Hematopoietic multipotent progenitor cell treated with erythropoietin and hydrocortisone succinate and interleukin-3 and kit ligand, for 17 days (in vitro differentiated cells): ENCODE measurements at regions not wholly inside any gene's neighbourhood (a gene's known extent, or its start where the extent isn't known, plus 50 kb on each side); places are given as distances from the start of the nearest gene placed in this dataset.
"Not testable (repeated sequence)": the region's sequence is repeated elsewhere in the genome, so short reads cannot be mapped to it uniquely, and the experiment has no call there.

Experiments used
- DNase-seq: peaks from one replicate; pipeline ENCODE4 v3.0.0-alpha.2; 2015; ENCODE audit warnings: low spot score

DNA sequence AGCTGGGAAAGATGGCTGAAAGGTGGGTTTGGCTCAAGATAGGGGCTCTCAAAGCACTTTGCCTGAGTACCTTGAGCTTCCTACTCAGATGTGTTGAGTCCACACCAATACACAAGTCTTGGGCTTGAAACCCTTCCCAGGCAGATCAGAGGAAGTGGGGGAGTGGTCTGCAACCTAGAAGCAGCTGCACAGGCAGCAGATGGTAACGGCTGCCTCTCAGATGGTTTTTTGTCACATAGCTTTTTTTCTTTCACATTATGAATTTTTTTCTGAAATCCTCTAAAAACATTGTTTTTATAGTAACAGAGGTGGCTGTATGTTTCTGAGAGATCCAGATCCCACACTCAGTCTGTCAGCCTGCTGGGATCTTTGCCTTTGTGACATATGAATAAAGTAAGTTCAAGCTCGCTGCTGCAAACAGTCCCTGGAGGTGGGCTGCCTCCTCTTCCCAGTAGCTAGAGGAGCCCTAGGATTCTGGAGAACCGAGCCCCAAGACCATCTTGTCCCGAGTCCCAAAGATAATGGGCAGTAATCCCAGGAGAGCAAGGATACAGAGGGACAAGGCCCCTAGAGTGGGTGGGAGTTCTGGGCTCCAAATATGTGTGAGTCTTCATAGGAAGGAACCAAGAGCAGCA is 97.1 kb upstream of the TOP1 start:
- DNase-seq, result no peak

GRCh38 chr20:40932436-40932835 is 96.2 kb upstream of the TOP1 start:
- DNase-seq, result no peak

DNA sequence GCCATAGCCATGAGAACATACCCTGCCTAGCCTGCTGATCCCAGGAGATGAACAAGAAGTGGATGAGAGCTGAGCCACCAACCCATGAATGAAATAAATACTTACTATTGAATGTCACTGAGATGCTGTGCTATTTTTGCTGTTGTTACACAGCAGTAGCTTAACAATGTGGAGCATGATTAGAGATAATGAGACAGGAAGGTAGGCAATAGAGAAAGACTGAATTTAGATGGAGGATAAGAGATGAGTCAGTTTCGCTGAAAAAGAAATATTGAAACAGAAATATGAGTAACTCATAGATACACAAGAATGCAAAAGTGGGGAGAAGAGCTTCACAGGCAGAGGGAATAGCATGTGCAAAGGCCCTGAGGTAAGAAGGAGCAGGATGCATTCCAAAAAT is 94.9 kb upstream of the TOP1 start:
- no peak for DNase-seq

DNA sequence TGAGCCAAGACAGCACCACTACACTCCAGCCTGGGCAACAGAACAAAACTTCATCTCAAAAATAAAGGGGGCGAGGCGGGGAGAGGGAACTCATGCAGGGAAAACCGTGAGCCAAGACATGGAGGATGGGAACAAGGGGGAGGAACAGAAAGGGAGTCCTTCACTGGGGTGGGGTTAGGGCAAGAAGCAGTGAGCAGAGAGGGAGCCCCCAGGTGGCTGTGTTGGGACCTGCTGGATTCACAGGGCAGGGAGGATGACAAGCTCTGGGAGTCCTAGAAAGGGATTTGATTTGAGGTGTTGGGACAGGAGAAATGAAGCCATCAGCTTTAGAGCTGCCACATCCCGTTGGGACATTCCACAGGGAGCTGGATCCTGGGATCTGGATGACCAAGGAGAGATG is 90.6 kb upstream of the TOP1 start:
- DNase-seq, result no peak

DNA sequence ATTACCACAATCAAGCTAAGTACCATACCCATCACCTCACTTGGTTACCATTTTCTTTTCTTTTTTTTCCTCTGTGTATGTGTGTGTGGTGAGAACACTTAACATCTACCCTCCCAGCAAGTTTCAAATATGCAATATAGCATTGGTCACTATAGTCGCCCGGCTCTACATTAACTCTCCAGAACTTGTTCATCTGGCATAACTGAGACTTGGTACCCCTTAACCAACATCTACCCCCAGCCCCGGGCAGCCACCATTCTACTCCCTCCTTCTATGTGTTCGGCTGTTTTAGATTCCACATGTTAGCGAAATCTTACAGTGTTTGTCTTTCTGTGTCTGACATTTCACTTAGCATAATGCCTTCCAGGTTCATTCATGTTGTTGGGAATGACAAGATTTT is 89.0 kb upstream of the TOP1 start:
- no peak for DNase-seq

- DNase-seq, result no peak
These were observed 87.5 kb upstream of the TOP1 start for GRCh38 chr20:40941133-40941610.

- DNase-seq, result no peak
These were observed 86.6 kb upstream of the TOP1 start for GRCh38 chr20:40942006-40942405.

DNA sequence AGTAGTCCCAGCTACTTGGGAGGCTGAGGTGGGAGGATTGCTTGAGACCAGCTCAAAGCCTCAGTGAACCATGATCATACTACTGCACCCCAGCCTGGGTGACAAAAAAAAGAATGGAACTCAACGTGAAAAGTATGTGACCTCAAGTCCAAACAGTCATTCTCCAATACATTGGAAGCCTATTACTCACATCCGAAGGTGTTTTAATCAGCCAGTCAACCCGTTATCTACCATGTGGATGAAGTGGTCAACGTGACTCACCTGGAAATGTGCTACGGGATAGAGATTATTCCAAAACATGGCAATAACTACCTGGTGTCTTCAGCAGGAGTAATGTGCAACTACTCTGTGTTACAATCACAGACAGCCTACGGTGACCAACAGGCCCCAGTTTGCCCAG is 85.8 kb upstream of the TOP1 start:
- no peak for DNase-seq

DNA sequence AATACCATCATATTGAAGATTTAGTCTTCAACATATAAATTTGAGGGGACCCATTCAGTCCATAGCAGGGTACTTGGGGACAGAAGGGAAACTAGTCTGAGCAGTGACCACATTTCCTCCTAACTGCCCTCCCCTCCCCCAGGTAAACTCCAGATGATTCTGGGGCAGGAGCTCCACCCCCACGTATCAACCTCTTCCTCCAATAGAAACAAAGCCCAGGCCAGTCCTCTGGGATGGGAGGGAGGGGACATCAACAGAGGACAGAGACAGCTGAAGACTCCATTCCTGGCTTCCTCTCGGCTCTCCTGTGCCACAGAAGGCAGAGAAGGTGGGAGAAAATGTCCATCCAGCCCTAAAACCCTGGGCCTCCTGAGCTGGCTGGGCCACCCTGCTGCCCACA is 85.0 kb upstream of the TOP1 start:
- DNase-seq, result no peak

DNA sequence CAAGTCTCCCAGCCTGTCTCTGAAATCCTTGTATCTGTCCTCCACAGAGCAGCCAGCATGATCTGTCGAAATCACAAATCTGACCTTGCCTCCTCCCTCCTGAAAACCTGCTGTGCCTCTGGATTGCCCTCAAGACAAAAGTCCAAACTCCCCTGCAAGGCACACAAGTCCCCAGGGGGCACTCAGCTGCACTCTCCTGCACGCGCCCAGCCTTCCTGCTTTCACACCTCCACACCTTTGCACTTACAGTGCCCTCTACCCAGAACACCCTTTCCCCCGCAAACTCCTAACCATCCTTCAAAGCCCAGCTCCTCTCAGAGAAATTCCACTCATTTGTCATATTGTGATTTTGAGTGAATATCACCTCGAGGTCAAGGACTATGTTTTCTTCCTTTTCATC is 83.4 kb upstream of the TOP1 start:
- DNase-seq, result no peak

DNA sequence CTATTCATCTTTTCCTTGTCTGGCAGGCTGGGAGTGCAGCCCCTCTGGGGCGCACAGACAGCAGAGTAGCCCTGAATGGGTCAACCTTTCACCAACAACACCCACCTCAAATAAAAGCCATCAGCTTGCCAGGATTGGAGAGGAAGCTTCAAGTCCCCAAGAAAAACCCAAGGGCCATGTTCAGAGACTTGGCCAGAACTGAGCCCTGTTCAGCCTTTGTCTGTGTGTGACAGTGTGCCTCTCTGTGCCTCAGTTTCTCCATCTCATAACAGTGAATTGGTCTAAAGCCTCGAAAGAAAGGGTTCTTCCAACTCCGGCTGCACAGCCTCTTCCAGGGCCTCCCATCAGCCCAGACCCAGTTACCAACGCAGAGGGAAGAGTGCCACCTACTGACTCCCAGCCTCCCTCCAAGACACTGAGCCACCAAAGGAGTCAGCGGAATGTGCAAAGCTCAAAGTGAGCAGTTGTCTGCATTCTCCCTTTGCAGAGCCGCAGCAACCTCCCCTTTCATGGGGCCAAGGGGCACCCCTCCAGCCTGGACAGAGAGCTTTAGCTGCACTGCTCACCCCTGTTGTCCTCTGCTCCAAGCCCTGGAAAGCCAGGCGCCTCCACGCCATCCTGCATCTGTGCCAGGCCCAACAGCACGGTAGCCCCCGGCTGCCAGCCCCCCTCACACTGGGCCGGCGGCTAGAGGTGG is 82.7 kb upstream of the TOP1 start:
- DNase-seq, result no peak

DNA sequence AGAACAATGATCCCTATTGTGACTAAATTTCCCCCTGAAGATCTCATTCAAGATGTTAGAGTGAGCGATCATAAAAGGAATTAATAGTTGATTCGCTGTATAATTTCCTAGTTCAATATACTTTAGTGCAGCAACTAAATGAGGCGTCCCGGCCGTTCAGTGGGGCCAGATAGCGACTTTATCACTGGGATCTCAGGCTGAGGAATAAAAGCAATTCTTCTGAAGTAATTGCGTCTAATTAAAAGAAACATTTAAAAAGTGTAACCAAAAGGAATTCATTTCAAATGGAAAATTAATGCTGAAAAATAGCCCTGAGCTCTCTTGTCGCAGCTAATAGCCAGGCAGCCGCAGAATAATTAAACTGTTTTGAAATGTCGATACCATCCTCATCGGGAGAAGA is 82.2 kb upstream of the TOP1 start:
- no peak for DNase-seq

DNA sequence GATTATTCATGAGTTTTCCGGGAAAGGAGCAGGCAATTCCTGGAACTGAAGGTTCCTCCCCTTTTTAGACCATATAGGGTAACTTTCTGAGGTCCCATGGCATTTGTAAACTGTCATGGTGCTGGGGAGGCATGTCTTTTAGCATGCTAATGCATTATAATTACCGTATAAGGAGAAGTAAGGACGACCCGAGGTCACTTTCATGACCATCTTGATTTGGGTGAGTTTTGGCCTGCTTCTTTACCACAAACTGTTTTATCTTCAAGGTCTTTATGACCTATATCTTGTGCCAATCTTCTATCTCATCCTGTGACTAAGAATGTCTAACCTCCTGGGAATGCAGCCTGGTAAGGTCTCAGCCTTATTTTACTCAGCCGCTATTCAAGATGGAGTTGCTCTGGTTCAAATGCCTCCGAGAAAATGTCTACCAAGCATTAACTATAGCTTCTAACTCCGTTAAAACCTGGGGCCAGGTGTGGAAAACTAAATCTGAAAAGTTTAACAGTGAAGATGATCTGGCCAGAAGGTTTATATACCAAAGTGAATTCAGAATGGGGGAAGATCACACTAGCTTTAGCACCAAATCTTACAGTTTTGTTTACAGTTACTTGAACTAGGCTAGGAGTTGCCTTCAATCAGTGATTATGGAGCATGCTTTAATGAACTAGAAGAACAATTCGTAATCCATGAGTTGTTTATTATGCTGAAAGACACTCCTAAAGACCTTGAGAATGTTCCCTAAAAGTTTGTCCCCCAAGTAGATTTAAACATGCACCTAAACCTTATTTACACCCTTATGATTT is 80.0 kb upstream of the TOP1 start:
- no peak for DNase-seq

DNA sequence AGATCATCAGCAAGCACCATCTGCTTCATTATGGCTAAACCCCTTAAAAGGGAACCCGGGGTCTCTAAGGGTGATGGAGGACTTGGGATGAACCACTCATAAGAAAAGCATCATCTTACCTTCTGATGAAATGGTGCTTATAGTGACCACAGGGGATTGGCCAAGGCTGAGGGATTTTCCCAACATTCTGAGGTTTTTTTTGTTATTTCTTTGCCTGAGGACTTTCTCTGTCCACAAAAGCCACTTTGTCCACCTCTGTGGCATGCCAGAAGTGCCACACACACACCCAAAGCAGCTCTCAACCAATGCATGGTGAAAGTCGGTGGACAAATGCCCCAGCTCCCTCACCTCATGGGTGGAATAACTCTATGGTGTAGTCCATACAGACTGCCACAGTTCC is 79.3 kb upstream of the TOP1 start:
- DNase-seq, result no peak

DNA sequence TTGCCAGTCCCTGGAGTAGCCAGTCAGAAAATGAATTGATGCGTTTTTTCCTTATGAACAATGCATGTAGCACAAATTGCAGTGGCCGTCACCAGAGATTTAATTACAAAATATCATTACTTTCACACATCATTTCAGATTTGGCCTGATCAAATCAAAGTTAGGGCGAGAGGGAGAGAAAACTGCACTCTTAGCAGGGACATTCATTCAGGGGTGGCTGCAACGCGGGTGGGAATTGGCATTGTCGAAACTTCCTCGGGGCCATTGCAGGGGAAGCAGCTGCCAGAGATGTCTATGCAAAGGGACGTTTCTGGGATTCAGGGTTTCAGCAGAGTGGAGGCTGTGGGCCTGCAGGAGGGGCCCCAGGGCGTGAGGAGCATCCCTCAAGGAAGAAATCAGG is 76.5 kb upstream of the TOP1 start:
- no peak for DNase-seq

DNA sequence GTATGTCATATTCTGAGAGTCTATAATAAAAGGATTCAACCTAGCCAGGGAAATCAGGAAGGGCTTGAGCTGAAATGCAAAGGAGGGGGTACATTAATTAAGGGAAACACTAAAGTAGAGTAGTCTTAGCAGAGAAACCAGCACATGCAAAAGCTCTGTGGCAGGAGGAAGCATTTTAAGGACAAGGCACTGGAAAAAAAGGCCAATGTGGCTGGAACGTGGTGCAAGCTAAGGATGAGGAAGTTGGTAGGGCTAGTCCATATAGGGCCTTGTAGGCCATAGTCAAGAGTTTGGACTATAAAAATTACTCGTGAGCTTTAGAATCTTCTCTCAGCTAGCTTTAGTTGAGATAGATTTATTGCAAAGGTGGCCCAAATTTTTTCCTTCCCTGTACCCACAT is 75.2 kb upstream of the TOP1 start:
- no peak for DNase-seq

DNA sequence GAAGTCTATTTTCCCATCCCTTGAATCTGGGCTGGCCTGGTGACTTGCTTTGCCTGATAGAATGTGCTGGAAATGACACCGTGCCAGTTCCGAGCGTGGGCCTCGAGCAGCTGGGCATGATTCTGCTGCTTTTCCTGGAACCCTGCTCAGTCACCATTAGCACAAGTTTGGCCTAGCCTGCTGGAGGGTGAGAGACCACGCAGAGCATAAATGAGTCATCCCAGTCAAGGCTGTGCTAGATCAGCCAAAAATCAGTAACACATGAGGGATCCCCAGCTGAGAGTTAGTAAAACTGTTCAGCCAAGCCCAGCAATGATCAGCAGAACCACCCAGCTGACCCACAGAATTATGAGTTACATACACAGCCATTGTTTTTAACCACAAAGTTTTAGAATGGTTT is 74.8 kb upstream of the TOP1 start:
- no peak for DNase-seq

DNA sequence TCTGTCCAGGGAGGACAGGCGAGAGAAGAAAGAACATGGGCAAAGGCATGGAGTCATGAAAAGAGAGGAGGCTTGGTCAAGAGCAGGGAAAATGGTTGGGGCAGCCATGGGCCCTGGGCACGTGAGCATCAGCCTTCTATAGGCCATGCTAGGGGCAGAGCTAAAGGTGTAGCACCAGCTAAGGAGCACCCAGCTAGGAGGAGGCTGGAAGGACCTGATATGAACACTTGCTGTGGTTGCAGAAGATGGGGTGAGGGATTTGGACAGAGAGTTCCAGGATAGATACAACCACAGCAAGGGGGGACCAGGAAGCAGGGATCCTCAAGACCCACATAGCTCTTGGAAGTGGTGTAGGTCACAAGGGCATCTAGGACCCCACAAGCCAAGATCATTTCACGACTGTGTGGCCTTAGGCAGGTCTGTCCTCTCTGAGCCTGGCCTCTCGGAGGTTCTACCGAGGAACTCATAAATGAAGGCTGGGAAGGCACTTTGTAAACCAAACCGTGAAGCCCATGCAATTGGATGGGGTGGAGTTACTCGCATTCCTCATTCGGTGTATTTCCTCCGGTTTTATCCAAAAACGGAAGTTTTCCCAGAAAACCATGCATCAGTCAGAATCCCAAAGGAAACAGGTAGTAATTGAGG is 74.0 kb upstream of the TOP1 start:
- no peak for DNase-seq

DNA sequence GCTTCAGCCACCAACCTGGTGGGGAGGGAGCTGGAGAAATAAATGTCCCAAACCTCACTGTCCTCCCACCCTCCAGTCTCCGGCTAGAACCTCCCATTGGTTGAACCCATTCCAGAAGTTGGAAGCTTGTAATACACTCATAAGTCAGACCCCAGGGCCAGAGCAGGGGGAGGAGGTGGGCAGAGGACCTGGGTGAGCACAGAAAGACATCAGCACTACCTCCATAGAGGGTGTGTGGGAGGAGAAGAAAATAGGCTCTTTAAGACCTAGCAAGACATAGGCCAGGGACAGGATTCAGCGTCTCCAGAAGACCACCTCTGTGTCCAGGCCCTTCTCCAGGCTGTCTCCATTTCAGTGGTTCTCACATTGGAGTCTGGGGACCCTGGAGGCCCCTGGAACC is 73.3 kb upstream of the TOP1 start:
- DNase-seq, result no peak

DNA sequence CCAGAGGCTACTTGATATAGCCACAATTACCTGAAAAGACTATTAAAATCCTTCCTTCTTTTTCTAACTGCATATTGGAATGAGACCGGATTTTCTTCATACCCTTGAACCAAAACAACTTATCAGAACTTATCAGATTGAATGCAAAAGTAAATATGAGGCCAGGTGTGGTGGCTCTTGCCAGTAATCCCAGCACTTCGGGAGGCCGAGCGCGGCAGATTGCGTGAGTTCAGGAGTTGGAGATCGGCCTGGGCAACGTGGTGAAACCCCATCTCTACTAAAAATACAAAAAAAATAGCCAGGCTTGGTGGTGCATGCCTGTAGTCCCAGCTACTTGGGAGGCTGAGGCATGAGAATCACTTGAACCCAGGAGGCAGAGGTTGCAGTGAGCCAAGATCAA is 72.8 kb upstream of the TOP1 start:
- not testable (repeated sequence) for DNase-seq

DNA sequence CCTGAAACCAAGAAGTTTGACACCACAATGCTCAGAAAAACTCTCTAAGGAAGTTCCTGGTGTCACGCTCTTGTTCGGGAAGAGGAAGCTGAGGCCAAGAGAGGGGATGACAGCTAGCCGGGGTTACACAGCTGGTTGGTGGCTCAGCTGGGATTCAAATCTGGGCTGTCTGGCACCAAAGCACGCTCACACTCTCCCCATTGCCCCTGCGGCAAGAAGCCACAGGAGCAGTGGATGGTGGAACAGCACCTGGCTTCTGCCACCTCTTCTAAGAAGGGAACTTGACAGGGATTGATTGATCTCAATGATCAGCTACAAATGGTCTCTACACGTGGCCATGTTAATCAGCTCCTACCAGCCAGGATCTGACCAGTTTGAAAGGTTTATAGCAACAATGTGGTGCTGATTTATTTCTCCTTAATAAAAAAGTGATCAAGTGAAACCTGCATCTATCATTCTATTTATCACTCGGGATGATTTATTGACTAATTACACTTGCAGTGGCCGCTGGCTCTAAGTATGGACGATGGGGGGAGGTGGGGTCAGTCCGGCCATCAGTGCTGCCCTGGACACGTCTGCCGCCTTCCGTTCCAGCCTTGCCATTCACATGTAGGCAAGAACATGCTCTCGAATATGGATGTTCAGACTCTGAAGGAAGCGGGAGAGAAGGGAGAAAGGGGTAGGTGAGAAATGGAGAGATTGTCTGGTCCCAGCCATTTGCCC is 71.9 kb upstream of the TOP1 start:
- no peak for DNase-seq

GRCh38 chr20:40957265-40957760 is 71.3 kb upstream of the TOP1 start:
- DNase-seq, result no peak
